Neural cell (in vitro differentiated cells): ENCODE measurements at regions not wholly inside any gene's neighbourhood (a gene's known extent, or its start where the extent isn't known, plus 50 kb on each side); places are given as distances from the start of the nearest gene placed in this dataset.

Source experiments
- H2AFZ ChIP-seq: fragments of 200-600, 300-800 bp; sonication (generic), shearing (Covaris generic); 2 replicates; pipeline ENCODE4 v1.6.0; 2014; ENCODE audit warnings: low read depth, mild to moderate bottlenecking, antibody characterized with exemption, low read length, moderate library complexity
- H3F3A ChIP-seq: fragments of 200-600 bp; shearing (Covaris generic); 2 replicates; pipeline ENCODE4 v1.6.1; 2016; ENCODE audit warnings: mild to moderate bottlenecking, moderate library complexity, mixed read lengths, antibody characterized with exemption, low read length; ENCODE audit not compliant: insufficient read depth, poor library complexity, severe bottlenecking
- H3K27ac ChIP-seq: fragments of 200-600, 300-800 bp; sonication (generic), shearing (Covaris generic); 2 replicates; pipeline ENCODE4 v1.5.1; 2014; ENCODE audit warnings: mild to moderate bottlenecking, low read length, moderate library complexity
- H3K27me3 ChIP-seq: fragments of 300-800, 200-600 bp; sonication (generic), shearing (Covaris generic); 2 replicates; pipeline ENCODE4 v1.6.0; 2014; ENCODE audit warnings: mild to moderate bottlenecking, low read depth, low read length, moderate library complexity; ENCODE audit not compliant: insufficient read depth
- H3K36me3 ChIP-seq: fragments of 300-800, 200-600 bp; sonication (generic), shearing (Covaris generic); 2 replicates; pipeline ENCODE4 v1.5.1; 2014; ENCODE audit warnings: mild to moderate bottlenecking, antibody characterized with exemption, low read length, moderate library complexity; ENCODE audit not compliant: insufficient read depth
- H3K4me2 ChIP-seq: fragments of 300-800, 200-600 bp; sonication (generic), shearing (Covaris generic); 2 replicates; pipeline ENCODE4 v1.6.0; 2014; ENCODE audit warnings: mild to moderate bottlenecking, low read length
- H3K4me3 ChIP-seq: fragments of 300-800, 200-600 bp; sonication (generic), shearing (Covaris generic); 2 replicates; pipeline ENCODE4 v1.5.1; 2014; ENCODE audit warnings: mild to moderate bottlenecking, low read length, moderate library complexity
- H3K79me2 ChIP-seq: fragments of 200-600 bp; shearing (Covaris generic); replicated peaks from 2 replicates; pipeline ENCODE4 v1.6.0; 2014; ENCODE audit warnings: mild to moderate bottlenecking, low read length, moderate library complexity; ENCODE audit not compliant: insufficient read depth
- H3K9ac ChIP-seq: fragments of 300-800, 200-600 bp; sonication (generic), shearing (Covaris generic); 2 replicates; pipeline ENCODE4 v1.6.1; 2016; ENCODE audit warnings: mild to moderate bottlenecking, low read length, mixed read lengths
- H3K9me2 ChIP-seq: fragments of 200-600 bp; shearing (Covaris generic); 2 replicates; pipeline ENCODE4 v1.6.1; 2016; ENCODE audit warnings: mild to moderate bottlenecking, low read length, mixed read lengths; ENCODE audit not compliant: insufficient read depth
- H3K9me3 ChIP-seq: fragments of 200-600, 300-800 bp; sonication (generic), shearing (Covaris generic); 2 replicates; pipeline ENCODE4 v1.6.1; 2016; ENCODE audit warnings: mild to moderate bottlenecking, mixed run types, low read length, moderate library complexity, mixed read lengths
- H4K20me1 ChIP-seq: fragments of 200-600 bp; shearing (Covaris generic); 2 replicates; pipeline ENCODE4 v1.6.1; 2016; ENCODE audit warnings: mild to moderate bottlenecking, mixed run types; ENCODE audit not compliant: insufficient read depth
- CTCF ChIP-seq: fragments of 450-650 bp; IDR thresholded peaks from 2 replicates; pipeline ENCODE4 v1.5.1; 2014; ENCODE audit warnings: antibody characterized with exemption, mild to moderate bottlenecking, moderate library complexity; ENCODE audit not compliant: poor library complexity, severe bottlenecking
- EP300 ChIP-seq: fragments of 450-650 bp; conservative IDR thresholded peaks from 2 replicates; pipeline ENCODE4 v1.6.1; 2014; ENCODE audit warnings: antibody characterized with exemption, mild to moderate bottlenecking, moderate library complexity; ENCODE audit not compliant: poor library complexity, severe bottlenecking
- EZH2 ChIP-seq: fragments of 200-600, 300-800 bp; shearing (Covaris generic), sonication (generic); IDR thresholded peaks from 2 replicates; pipeline ENCODE4 v1.6.1; 2014; ENCODE audit warnings: antibody characterized with exemption, low read length, borderline replicate concordance, mild to moderate bottlenecking; ENCODE audit not compliant: insufficient read depth, poor library complexity, severe bottlenecking
- MXI1 ChIP-seq: fragments of 450-650 bp; conservative IDR thresholded peaks from 2 replicates; pipeline ENCODE4 v1.6.1; 2014; ENCODE audit warnings: antibody characterized with exemption, mild to moderate bottlenecking; ENCODE audit not compliant: poor library complexity, severe bottlenecking
- POLR2AphosphoS5 ChIP-seq: IDR thresholded peaks from 2 replicates; pipeline ENCODE4 v1.6.1; 2012
- RAD21 ChIP-seq: fragments of 450-650 bp; conservative IDR thresholded peaks from 2 replicates; pipeline ENCODE4 v1.6.1; 2014; ENCODE audit warnings: antibody characterized with exemption, mild to moderate bottlenecking, moderate library complexity
- REST ChIP-seq: IDR thresholded peaks from 2 replicates; pipeline ENCODE4 v1.6.1; 2012; ENCODE audit warnings: borderline replicate concordance
- SMC3 ChIP-seq: fragments of 450-650 bp; conservative IDR thresholded peaks from 2 replicates; pipeline ENCODE4 v1.6.1; 2014; ENCODE audit warnings: antibody characterized with exemption, mild to moderate bottlenecking, moderate library complexity; ENCODE audit not compliant: poor library complexity
- TAF1 ChIP-seq: IDR thresholded peaks from 2 replicates; pipeline ENCODE4 v1.6.1; 2012; ENCODE audit warnings: low read depth

GRCh38 chr2:111712940-111713515 lies 171.0 kb downstream of the ANAPC1 start:
- Histone ChIP-seq H3K4me2 (no peak overlapping the region), H3K27ac (no peak overlapping the region), H3K27me3 (no peaks in the 10 kb centered on the region), H3K79me2 (no peaks in the 10 kb centered on the region), H3K36me3 (no peaks in the 10 kb centered on the region), H2AFZ (no peak overlapping the region), H3K9me3 (peaks cover 3% of the 10 kb centered on the region), H3K9me2 (no peaks in the 10 kb centered on the region), H4K20me1 (no peaks in the 10 kb centered on the region), H3F3A (no peaks in the 10 kb centered on the region), H3K4me3 (no peak overlapping the region), H3K9ac (no peak overlapping the region)
- TF ChIP-seq EZH2 (no peak), CTCF (no peak)

- no peaks in the 10 kb centered on the region for H3K79me2 ChIP-seq
- no peak overlapping the region for H3K4me2 ChIP-seq
- TF ChIP-seq SMC3: no peak
- no peak for TF ChIP-seq POLR2AphosphoS5
- TF ChIP-seq TAF1: no peak
- TF ChIP-seq CTCF: no peak
- TF ChIP-seq EZH2: no peak
- no peak for TF ChIP-seq MXI1
- TF ChIP-seq EP300: no peak
- TF ChIP-seq RAD21: no peak
- no peak for TF ChIP-seq REST
- peaks cover 3% of the 10 kb centered on the region for H3K9me3 ChIP-seq
- no peaks in the 10 kb centered on the region for H3K27me3 ChIP-seq
- H2AFZ ChIP-seq: no peak overlapping the region
- H3K9me2 ChIP-seq: no peaks in the 10 kb centered on the region
- H3K9ac ChIP-seq: no peak overlapping the region
- H3K36me3 ChIP-seq: no peaks in the 10 kb centered on the region
- no peaks in the 10 kb centered on the region for H3F3A ChIP-seq
- H3K4me3 ChIP-seq: no peak overlapping the region
- no peak overlapping the region for H3K27ac ChIP-seq
- no peaks in the 10 kb centered on the region for H4K20me1 ChIP-seq
These were observed 167.7 kb downstream of the ANAPC1 start for GRCh38 chr2:111715987-111716904.
